ENCODE measurements at regions not wholly inside any gene's neighbourhood (a gene's known extent, or its start where the extent isn't known, plus 50 kb on each side); places are given as distances from the start of the nearest gene placed in this dataset.
"Not testable (repeated sequence)": the region's sequence is repeated elsewhere in the genome, so short reads cannot be mapped to it uniquely, and the experiment has no call there.

DNA sequence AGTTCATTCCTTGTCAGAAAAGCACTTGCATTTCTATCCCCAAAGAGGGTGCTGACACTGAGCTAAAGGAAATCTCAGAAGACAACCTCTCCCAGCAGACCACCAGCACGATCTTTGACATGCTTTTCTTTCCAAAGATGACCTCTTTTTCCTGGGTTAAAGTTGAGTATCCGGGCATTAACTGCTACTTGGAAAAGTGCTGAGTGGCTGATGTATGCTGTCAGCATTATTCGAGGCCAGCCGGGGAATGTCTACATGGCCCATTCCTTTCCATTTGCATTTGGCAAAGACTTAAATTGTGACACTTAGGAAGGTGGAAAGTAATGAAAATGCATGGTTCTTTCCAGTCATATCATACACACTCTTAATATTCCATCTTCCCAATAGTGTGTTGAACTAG lies 90.6 kb upstream of the SKAP2 start:
- DNase-seq, result no peak

DNA sequence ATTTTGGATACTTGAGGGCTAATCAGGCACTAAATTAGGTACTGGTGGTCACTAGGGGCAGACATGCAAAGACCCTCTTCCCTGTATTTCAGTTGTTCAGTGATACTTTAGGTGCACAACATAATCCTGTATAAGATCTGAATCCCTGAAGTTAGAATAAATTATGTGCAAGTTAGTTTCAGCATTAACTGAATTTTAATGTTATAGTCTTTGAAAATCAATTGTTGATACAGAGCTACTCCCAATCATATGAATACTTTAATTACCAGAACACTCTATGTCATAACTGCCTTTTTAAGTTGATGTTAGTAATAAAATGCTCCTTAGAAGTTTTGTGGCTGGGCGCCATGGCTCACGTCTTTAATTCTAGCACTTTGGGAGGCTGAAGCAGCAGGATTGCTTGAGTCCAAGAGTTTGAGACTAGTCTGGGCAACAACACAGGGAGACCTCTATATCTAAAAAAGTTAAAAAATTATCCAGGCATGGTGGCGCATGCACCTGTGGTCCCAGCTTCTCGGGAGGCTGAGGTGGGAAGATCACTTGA lies 87.1 kb upstream of the SKAP2 start:
- DNase-seq, result no peak

DNA sequence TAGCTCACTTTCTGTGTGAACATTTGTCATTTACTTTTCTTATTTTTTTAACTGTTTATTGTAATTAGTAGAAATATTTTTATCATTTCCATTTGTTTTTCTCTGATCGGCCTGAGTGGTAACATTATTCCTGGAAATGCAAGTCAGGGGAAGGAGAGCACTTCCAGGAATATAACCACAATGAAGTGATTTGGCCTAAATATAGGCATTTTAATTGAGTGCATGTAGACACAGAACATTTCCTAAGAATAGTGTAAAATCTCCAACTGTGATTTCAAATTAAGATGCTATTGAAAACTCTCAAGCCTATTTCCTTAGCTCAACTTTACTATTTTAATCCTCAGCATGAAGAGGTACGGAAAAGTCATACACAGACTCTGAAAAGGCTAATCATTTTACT lies 86.5 kb upstream of the SKAP2 start:
- no peak for DNase-seq

DNA sequence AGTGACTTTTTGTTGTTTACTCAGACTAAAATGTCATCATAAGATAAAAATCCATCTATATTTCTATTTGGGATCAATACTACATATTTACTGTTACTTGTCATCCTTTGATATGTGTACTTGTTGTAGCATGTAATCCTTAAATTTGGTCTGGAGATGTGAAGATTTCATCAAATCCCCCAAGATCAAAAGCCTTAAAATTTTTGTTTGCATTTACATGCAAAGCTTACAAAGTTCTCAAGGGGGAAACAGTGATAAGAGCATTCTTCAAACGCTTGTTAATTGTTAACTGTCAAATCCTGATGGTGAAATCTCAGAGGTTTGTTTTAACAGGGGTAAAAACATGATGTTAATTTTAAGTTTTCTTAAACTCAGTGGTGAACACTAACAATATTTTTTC lies 84.9 kb upstream of the SKAP2 start:
- DNase-seq, result no peak

GRCh38 chr7:26948617-26949118 lies 84.3 kb upstream of the SKAP2 start:
- DNase-seq, result no peak

DNA sequence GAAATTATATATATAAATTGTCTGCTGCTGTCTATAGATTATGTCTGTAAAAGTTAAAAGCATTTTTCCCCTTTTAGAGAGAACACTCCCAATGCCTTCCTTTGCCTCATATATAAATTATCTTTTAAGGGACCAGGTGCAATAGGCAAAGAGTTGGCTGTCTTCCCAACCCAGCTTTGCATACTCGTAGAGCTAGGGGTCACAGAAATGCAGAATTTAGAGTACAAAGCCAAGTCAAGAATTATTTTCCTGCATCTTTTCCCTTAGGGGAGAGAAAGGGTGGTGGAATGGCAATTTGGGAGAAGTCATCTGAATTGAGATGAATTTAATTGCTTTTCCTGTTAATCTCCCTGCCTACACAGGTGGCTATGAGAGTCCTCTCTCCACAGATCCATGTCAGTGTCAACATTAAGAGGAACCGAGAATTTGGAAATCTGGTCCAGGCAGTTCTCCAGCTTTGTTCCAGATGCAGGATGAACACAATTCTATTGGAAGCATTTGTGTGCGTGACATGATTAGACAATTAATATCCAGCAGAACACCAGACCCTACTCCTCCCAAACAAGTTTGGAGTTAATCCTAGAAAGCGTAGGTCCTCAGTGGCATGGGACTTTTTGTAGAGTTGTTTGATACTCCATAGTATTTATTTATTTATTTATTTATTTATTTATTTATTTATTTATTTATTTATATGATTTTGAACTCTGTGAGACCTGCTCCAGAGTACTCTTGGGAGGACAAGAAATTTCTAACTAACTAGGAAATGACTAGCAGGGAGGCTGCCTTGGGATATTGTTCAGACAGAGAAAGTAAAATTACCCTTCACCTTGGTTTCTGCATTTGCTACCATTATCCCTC lies 80.3 kb upstream of the SKAP2 start:
- DNase-seq, result no peak

- no peak for DNase-seq
These were observed 73.7 kb upstream of the SKAP2 start for GRCh38 chr7:26937939-26938623.

GRCh38 chr7:26937306-26937705 lies 72.9 kb upstream of the SKAP2 start:
- no peak for DNase-seq

- not testable (repeated sequence) for DNase-seq
These were observed 68.2 kb upstream of the SKAP2 start for GRCh38 chr7:26932616-26933015.

DNA sequence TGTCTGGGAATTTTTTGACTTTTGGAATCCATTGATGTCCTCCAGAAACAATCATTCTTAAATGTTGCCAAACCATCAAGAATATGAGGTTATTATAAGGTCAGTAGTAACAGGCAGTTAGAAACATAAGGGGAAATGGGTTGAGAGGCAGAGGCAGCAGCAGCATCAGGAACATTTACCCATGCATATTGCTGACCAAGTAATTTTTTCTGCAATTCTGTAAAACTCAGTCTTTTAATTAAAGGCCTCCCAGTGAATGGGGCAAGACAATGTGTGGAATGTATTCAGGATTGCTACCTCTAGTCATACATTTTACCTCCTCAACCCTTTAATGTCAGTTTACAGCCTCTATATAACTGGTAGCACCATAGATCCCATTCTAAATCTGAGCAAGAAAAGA lies 66.5 kb upstream of the SKAP2 start:
- DNase-seq, result no peak

DNA sequence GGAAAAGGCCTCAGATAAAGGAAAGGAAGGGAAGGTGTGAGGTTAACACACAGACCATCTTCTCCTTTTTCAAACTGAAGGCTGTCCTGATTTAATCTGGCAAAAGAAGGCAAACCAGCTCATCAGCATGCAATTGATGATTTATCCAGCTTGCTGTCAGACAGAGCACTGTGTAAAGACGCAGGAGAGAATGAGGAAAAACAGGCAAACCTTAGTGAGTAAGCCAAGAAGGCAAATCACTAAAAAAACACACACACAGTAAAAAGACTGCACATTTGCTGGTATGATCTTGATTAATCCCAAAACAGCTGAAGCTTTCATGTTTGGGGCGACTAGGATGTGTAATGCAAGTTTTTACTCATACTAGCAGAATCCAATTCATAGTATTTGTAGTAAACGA lies 65.8 kb upstream of the SKAP2 start:
- DNase-seq, result no peak

DNA sequence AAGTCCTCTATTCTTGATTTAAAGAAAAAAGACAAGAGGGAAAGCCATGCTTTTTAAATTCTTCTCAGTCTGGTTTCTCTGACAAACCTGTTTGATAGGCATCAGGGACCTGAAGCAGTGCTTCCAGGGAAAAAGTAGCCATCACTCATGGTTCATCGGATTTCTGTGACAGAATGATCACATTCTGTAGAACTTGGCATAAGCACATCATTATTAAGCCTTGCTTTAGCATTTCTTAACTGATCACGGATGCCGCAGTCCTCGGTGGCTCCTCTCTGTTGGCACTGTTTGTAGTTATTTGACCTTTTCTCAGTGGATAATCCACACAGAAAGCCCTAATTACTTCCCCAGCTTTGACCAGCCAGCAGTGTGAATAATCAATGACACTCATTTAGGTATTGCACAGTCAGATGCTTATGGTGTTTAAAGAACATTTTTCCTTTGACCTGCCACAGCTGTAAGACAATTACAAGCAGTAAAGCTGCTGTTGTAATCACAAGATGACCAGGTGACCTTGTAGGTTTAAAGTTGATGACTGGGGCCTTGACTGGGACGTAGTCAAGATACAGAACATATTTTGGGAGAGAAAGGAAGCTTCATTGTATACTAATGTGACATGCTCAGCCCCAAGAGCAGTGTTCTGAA lies 64.4 kb upstream of the SKAP2 start:
- DNase-seq, result no peak

GRCh38 chr7:26925768-26926167 lies 61.4 kb upstream of the SKAP2 start:
- no peak for DNase-seq

DNA sequence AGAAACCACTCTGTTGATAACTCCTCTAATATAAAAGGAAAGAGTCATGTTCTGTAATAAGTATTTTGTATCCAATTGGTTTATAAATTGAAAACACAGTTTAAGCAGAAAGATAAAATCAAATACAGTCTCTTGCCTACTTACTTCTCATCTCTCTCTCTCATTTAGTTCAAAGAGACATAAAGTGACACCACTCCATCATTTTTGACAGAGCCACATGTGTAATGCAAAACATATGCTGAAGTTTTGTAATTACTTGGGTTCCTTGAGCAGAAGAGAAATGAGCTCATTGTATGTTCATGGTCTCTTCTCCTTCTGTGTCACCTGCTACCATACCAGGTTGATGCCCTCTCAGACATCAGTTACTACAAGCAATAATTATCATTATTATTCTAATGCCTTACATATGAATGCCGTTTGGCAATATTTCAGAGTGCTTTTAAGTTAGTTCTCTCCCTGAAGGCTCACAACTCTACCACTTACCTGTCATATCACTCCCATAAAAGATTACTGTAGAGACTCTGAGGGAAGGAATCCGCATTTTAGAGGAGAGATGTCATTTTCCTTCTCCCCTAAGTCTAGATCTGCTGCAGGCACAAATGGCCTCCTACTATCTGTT lies 59.9 kb upstream of the SKAP2 start:
- no peak for DNase-seq

DNA sequence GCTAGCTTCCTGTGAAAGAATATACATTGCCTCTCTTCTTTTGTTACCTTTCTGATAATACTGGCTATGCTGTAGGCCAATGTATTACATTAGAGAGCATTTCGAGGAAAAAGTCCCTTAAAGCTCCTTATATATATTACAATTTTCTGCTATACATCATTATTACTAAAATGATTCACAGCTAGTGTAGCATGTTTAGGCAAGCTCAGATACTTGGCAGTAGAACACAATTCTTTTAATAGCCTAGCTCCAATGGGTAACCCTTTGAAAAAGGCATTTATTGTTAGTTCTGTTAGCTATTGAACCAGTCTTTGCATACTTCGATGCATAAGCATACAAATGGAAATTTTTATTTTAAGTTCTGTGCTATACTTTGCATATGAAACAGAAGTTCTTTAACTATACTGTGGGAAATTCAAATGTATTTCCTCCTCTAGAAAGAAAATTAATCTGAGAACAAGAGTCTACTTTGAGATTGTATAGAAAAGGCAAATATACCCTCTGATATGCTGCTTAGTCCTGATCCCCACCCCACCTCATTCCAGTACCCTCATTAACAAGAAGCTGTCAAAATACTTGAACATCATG lies 55.6 kb upstream of the SKAP2 start:
- DNase-seq, result no peak

GRCh38 chr7:26918241-26918640 lies 53.9 kb upstream of the SKAP2 start:
- no peak for DNase-seq

- no peak for DNase-seq
These were observed 52.5 kb upstream of the SKAP2 start for GRCh38 chr7:26916779-26917320.

DNA sequence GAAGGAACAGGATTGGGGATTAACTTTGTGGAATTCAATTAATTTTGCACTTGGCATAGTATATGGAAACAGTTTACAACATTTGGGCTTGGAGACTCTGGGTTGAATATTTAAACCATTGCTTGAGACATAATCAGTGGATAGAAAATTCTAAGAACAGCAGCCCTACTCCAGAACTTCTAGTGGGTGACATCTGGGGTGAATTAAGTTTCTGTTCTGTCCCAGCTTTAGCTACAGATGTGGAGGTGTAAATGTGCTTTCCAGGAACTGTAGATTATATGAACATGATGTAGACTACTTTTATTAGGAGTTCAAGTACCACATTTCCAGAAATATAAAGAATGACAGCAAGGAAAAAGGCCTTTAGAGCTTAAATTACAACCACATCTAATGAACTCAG lies 51.9 kb upstream of the SKAP2 start:
- DNase-seq, result no peak

Measured in NCI-H1417 treated with DMSO at 0.1 percent for 48 hours (cell line).